Endodermal cell (in vitro differentiated cells): ENCODE measurements at regions not wholly inside any gene's neighbourhood (a gene's known extent, or its start where the extent isn't known, plus 50 kb on each side); places are given as distances from the start of the nearest gene placed in this dataset.

ENCODE experiments used
- DNase-seq: peaks from one replicate; pipeline ENCODE4 v3.0.0-alpha.2; 2017
- H3K27ac ChIP-seq: 2 replicates; pipeline ENCODE4 v1.5.1; 2013; ENCODE audit warnings: mild to moderate bottlenecking, low read depth, low read length, moderate library complexity
- H3K27me3 ChIP-seq: 2 replicates; pipeline ENCODE4 v1.6.1; 2013; ENCODE audit warnings: mild to moderate bottlenecking, low read length, moderate library complexity; ENCODE audit not compliant: insufficient read depth, control insufficient read depth, poor library complexity, severe bottlenecking
- H3K36me3 ChIP-seq: 2 replicates; pipeline ENCODE4 v1.7.0; 2013; ENCODE audit warnings: mild to moderate bottlenecking, low read length, moderate library complexity; ENCODE audit not compliant: control insufficient read depth, insufficient read depth
- H3K4me1 ChIP-seq: one replicate; pipeline ENCODE4 v1.7.0; 2013; ENCODE audit warnings: low read length; ENCODE audit not compliant: control insufficient read depth, insufficient read depth
- H3K4me3 ChIP-seq: 2 replicates; pipeline ENCODE4 v1.5.1; 2013; ENCODE audit warnings: mild to moderate bottlenecking, low read length, moderate library complexity
- H3K9ac ChIP-seq: 2 replicates; pipeline ENCODE4 v1.6.1; 2013; ENCODE audit warnings: mild to moderate bottlenecking, low read length, moderate library complexity; ENCODE audit not compliant: poor library complexity, severe bottlenecking; ENCODE audit errors: extremely low read depth
- H3K9me3 ChIP-seq: 2 replicates; pipeline ENCODE4 v1.6.1; 2013; ENCODE audit warnings: mild to moderate bottlenecking, low read length, moderate library complexity; ENCODE audit not compliant: control insufficient read depth
- H3K27ac Mint-ChIP-seq: 2 replicates; pipeline ENCODE4 v1.8.0; 2020; ENCODE audit warnings: mixed read lengths
- H3K27me3 Mint-ChIP-seq: 2 replicates; pipeline ENCODE4 v1.8.0; 2021; ENCODE audit warnings: mild to moderate bottlenecking, mixed read lengths; ENCODE audit not compliant: insufficient read depth
- H3K36me3 Mint-ChIP-seq: 2 replicates; pipeline ENCODE4 v1.8.0; 2020; ENCODE audit warnings: low read depth, mixed read lengths
- H3K4me1 Mint-ChIP-seq: 2 replicates; pipeline ENCODE4 v1.8.0; 2020; ENCODE audit warnings: mixed read lengths
- H3K4me3 Mint-ChIP-seq: 2 replicates; pipeline ENCODE4 v1.8.0; 2020; ENCODE audit warnings: mild to moderate bottlenecking, moderate library complexity, mixed read lengths
- H3K9me3 Mint-ChIP-seq: 2 replicates; pipeline ENCODE4 v1.8.0; 2020; ENCODE audit warnings: mild to moderate bottlenecking, mixed read lengths
- WGBS, 2 experiments: methylation state at CpG; one replicate each; pipeline versions ENCODE4 v1.1.5 to v1.1.7; 2013; ENCODE audit warnings: missing lambda C conversion rate in 2 of 2, mixed read lengths in 1 of 2; ENCODE audit not compliant: insufficient coverage in 1 of 2, insufficient read length in 1 of 2; 5-methylcytosine and 5-hydroxymethylcytosine counted together
- TF ChIP-seq, protein P1 (sequence below): fragments of 200-600 bp; sonication (generic); conservative IDR thresholded peaks from 2 replicates; pipeline ENCODE4 v1.5.0; 2021; ENCODE audit warnings: antibody characterized with exemption, mild to moderate bottlenecking

DNA sequence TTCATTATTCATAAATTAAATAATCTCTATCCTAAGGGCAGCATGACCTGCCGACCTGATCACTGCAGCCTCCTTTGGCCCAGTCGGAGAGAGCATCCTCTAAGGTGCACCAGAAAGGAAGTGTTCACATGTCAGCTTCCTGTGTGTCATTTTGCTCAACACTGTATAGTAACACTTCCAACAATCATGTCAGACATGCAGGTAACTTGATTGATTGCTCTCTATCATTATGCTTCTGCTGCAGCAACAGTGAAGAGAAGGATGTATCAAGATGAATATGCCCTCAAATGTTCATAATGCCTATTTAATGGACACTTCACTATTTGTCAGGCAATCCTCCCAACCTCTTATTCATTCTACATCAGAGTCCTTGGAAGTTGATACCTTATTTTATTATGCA is 332.3 kb downstream of the CDH7 start:
- H3K9me3 Mint-ChIP-seq: no peaks in the 10 kb centered on the region
- Histone ChIP-seq H3K9ac (no peak overlapping the region), H3K4me1 (no peaks in the 10 kb centered on the region), H3K27ac (no peak overlapping the region), H3K36me3 (no peaks in the 10 kb centered on the region), H3K27me3 (no peaks in the 10 kb centered on the region), H3K9me3 (no peaks in the 10 kb centered on the region), H3K4me3 (no peak overlapping the region)
- no peak overlapping the region for H3K4me3 Mint-ChIP-seq
- no peak for DNase-seq
- H3K36me3 Mint-ChIP-seq: no peaks in the 10 kb centered on the region
- H3K4me1 Mint-ChIP-seq: peaks cover 2% of the 10 kb centered on the region
- H3K27me3 Mint-ChIP-seq: no peaks in the 10 kb centered on the region
- 90% methylated on average over 2 of the region's 2 CpGs; no CpG with 5 or more reads in 1 of the 2 experiments for WGBS, 2 experiments
- H3K27ac Mint-ChIP-seq: no peak overlapping the region
- TF ChIP-seq, protein P1, sequence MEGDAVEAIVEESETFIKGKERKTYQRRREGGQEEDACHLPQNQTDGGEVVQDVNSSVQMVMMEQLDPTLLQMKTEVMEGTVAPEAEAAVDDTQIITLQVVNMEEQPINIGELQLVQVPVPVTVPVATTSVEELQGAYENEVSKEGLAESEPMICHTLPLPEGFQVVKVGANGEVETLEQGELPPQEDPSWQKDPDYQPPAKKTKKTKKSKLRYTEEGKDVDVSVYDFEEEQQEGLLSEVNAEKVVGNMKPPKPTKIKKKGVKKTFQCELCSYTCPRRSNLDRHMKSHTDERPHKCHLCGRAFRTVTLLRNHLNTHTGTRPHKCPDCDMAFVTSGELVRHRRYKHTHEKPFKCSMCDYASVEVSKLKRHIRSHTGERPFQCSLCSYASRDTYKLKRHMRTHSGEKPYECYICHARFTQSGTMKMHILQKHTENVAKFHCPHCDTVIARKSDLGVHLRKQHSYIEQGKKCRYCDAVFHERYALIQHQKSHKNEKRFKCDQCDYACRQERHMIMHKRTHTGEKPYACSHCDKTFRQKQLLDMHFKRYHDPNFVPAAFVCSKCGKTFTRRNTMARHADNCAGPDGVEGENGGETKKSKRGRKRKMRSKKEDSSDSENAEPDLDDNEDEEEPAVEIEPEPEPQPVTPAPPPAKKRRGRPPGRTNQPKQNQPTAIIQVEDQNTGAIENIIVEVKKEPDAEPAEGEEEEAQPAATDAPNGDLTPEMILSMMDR: no peak

DNA sequence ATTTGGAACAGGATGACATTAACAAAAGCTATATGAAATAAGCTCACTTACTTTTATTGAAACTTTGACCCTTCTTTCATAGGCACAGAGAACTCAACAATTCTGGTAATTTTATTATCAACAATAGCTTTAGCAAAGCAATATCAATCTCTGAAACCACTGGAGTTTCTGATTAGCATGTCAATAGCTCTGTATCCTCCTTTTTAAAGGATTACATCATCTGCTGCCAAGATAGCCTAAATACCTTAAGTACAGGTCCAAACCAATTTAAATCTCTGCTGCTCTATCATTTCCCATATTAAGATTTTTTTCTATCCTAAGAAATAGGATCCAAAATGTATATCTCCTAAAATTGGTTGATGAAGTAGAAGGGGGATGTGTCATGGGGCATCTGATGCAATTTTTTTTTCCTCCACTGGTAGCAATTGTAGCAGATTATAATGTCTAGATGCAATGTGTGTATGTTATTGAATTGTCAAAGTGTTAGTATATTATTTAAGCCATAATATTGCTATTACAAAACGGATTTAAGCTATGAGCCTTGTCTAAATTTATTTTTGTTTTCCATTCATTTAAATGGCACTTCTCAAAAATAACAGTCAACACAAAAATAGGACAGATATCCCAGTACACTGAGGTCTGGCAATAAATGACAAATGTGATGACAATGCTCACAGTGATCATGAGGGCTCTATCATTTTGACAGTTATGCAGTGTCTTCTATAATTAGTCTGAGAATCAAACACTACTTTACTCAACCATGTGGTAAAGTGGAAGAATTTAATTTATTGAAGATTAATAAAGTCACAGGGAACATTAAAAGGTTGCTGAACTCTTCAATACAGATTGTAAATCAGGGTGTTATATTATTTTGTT is 328.4 kb downstream of the CDH7 start:
- Mint-ChIP-seq H3K27ac (no peak overlapping the region), H3K27me3 (no peaks in the 10 kb centered on the region), H3K4me1 (peaks cover 2% of the 10 kb centered on the region), H3K36me3 (no peaks in the 10 kb centered on the region), H3K4me3 (no peak overlapping the region), H3K9me3 (peaks cover 4% of the 10 kb centered on the region)
- Histone ChIP-seq H3K9me3 (peaks cover 3% of the 10 kb centered on the region), H3K36me3 (no peaks in the 10 kb centered on the region), H3K4me3 (no peak overlapping the region), H3K27me3 (no peaks in the 10 kb centered on the region), H3K9ac (no peak overlapping the region), H3K4me1 (no peaks in the 10 kb centered on the region), H3K27ac (no peak overlapping the region)
- TF ChIP-seq, protein P1: no peak
- WGBS, 2 experiments: 38% methylated on average over 1 of the region's 1 CpG; no CpG with 5 or more reads in 1 of the 2 experiments
- no peak for DNase-seq

DNA sequence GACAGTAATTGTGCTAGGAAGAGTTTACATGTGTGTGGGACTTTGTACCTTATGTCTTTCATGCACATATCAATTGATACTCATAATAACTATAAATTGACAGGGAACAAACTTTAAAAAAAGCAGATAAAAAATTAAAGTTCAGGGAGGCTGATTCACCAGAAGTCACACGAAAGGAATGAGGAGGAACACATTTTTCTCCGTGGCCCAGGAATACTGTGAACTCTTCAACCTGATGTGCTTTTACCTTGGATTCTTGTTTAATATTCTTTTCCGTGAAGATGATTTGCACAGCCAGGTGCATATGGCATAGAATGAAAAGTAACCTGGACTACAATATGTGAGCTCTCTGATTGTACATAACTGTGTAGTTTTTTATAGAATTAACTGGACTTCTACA is 326.3 kb downstream of the CDH7 start:
- no peaks in the 10 kb centered on the region for H3K4me1 ChIP-seq
- DNase-seq: no peak
- no peaks in the 10 kb centered on the region for H3K36me3 ChIP-seq
- WGBS, 2 experiments: 88 to 93% methylated on average over 3 of the region's 3 CpGs
- Mint-ChIP-seq H3K4me1 (peaks cover 2% of the 10 kb centered on the region), H3K27ac (no peak overlapping the region), H3K27me3 (no peaks in the 10 kb centered on the region), H3K36me3 (no peaks in the 10 kb centered on the region), H3K4me3 (no peak overlapping the region), H3K9me3 (peaks cover 25% of the 10 kb centered on the region)
- no peak overlapping the region for H3K27ac ChIP-seq
- H3K9ac ChIP-seq: no peak overlapping the region
- H3K9me3 ChIP-seq: peaks cover 14% of the 10 kb centered on the region
- H3K27me3 ChIP-seq: no peaks in the 10 kb centered on the region
- no peak overlapping the region for H3K4me3 ChIP-seq
- TF ChIP-seq, protein P1: no peak
